ENCODE measurements at regions not wholly inside any gene's neighbourhood (a gene's known extent, or its start where the extent isn't known, plus 50 kb on each side); places are given as distances from the start of the nearest gene placed in this dataset.
"Not testable (repeated sequence)": the region's sequence is repeated elsewhere in the genome, so short reads cannot be mapped to it uniquely, and the experiment has no call there.

DNA sequence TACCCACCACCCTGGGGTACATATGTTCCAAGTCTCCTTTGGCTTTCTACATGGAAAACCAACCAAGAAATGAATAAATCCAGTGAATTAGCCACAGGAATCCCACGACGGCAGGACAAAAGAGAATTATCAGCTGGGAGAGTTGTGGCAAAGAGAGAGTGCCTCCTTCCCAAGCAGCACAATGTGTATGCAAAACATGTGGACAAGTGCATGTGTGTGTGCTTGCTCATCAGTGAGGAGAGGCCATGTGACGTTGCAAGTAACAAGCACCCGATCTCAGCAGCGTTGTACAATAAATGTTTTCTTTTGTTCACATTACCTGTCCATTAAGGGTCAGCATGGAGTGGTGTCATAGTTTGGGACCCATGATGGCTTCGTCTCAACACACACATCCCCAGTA lies 50.0 kb upstream of the EMX2 start:
- no peak for DNase-seq

DNA sequence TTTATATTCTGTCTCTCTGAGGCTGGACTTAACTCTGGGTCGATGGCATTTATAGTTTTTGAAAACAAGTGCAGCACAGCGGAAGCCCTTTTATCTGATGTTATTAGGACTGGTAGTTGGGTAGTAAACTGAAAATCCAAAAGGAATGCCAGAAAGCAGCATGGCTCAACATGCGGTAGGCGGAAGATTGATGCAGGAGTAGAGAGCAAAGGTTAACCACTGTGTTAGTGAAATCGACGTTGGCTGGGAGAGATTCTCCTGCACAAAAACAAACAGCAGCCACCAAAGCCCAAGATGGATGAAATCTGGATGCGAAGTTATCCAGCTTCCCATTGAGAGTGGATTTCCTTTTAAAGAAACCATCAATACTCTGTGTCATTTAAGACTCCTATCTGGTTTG lies 54.5 kb upstream of the EMX2 start:
- no peak for DNase-seq

DNA sequence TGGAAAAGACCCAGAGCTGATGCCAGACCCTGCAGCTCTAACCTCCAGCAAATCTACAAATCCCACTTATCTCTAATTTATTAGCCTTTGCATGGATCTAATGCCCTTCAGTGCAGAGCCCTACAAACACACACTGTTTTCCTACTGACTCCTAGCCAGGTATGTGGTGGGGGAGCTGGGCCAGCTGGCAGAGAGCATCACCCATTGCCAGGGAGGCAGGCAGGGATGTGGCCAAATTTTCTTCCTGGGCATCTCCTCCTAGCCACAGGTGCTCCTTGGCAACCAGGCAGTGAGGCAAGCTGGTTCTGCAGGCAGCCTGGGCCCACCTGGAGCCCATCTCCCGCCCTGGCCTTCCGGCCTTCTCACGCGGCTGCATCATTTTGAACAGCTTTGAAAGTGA lies 55.9 kb upstream of the EMX2 start:
- peak in 2 of 14 donors; percentile 14 to 88 for DNase-seq

- peak in 1 of 14 donors; percentile 52 for DNase-seq
Observed at GRCh38 chr10:117483056-117483590, 59.4 kb upstream of the EMX2 start.

GRCh38 chr10:117481011-117481410 lies 61.5 kb upstream of the EMX2 start:
- DNase-seq: not testable (repeated sequence)

DNA sequence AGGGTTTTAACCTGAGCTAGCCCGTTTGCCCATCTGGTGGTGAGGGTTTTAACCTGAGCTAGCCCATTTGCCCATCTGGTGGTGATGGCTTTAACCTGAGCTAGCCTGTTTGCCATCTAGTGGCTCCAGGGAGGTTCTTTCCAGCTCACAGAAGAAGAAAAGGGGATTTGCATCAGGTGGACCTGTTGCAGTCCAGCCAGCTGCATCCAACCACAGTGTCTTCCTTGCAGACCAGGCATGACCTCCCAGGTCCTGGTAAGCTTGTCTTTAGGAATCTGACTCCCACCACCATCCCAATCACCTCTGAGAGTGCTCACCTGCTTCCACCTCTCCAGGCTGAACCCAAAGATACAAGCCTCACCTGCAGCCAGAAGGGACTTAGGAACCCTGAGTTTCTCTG lies 62.4 kb upstream of the EMX2 start:
- DNase-seq: no peak

- no peak for DNase-seq
Observed at GRCh38 chr10:117477961-117478670, 64.4 kb upstream of the EMX2 start.

- no peak for DNase-seq
Observed at GRCh38 chr10:117477211-117477947, 65.2 kb upstream of the EMX2 start.

DNA sequence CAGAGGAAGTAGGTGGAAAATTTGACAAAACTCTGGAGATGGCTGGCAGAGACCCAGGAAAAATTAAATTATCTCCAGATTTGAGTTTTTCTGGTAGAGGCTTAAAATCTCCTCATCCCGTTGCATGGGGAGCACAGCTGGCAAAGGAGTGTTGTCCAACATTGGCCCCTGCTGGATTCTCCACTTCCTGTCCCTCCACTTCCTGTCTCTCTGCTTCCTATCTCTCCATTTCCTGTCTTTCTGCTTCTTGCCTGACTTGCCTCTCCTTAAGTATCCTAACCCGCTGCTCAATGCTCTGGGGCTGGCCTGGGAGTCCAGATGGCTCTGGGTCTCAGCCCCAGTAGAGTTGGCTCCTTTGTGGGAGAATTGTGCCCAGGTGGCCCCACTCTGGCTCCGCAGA lies 65.8 kb upstream of the EMX2 start:
- DNase-seq: peak in 1 of 14 donors; percentile 13

DNA sequence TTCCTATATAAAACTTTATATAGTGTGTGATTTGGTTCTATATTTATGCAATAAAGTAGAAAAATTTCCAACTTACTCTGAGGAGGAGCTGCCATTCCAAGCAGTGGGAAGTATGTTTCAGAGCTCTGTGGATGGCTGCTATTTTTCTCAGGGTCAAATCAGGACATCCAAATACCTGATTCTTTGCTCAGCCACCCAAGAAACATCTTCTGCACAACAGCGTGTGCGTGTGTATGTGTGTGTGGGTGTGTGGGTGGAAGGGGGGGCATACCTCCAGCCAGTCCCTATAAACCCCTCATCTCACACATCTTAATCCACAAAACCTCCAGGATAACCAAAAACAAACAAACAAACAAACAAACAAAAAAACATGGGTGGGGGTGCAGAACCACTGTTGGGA lies 66.3 kb upstream of the EMX2 start:
- no peak for DNase-seq

- DNase-seq: no peak
Observed at GRCh38 chr10:117472872-117473271, 69.7 kb upstream of the EMX2 start.

DNA sequence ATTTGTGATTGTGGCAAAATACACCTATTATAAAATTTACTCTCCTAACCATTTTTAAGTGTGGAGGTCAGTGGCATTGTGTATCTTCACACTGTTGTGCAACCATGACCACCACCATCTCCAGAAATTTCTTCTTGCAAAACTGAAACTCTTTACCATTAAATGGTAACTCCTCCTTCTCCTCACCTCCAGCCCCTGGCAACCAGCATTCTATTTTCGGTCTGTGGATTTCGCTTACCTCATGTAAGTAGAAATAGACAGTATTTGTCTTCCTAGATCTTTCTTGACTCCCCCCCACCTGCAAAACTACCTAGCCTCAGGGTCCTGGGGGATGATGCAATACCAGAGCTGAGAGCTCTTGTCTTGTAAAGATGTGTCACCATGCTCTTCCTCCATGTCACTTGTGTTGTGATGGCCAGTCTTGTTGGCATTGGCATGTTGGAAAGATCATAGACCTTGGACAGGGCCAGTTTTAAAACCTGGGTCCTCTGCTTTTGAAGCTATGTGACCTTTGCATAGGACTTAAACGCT lies 71.1 kb upstream of the EMX2 start:
- DNase-seq: no peak

DNA sequence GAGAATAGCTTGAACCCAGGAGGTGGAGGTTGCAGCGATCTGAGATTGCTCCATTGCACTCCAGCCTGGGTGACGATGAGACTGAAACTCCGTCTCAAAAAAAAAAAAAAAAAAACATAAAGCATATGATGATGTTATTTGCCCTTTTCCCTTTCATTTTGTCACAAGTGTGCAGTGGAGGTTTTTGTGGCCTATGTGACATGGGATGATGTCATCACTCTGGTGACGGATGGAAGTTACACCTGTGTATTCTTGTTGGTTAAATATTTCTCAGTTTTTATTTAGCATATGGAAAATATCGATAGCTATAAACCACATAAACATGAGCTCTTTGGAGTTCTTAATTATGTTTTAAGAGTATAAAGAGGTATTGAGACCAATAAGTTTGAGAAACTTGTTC lies 71.8 kb upstream of the EMX2 start:
- DNase-seq: no peak

GRCh38 chr10:117468665-117469064 lies 73.9 kb upstream of the EMX2 start:
- no peak for DNase-seq

GRCh38 chr10:117464176-117464575 lies 78.4 kb upstream of the EMX2 start:
- DNase-seq: peak in 1 of 14 donors; percentile 6

DNA sequence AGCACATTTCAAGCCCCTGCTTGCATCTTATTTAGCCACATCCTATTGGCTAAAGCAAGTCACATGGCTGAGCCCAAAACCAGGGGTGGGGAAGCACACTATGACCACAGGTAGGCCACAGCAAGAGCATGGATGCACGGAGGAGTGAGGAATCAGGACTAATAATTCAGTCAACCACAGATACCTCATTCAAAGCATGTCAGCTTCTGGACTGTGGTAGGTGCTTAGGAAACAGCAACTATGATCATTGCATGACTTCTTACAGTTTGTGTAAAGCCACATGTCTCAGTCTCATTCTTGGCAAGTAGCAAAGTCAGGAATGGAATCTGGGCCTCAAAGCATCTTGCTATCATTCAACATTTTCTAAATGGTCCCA lies 79.0 kb upstream of the EMX2 start:
- DNase-seq: no peak

- no peak for DNase-seq
Observed at GRCh38 chr10:117462816-117463544, 79.6 kb upstream of the EMX2 start.

- DNase-seq: no peak
Observed at GRCh38 chr10:117462424-117462792, 80.1 kb upstream of the EMX2 start.

GRCh38 chr10:117461766-117462423 lies 80.7 kb upstream of the EMX2 start:
- DNase-seq: peak in 1 of 14 donors; percentile 12

- no peak for DNase-seq
Observed at GRCh38 chr10:117460846-117461765, 81.4 kb upstream of the EMX2 start.

DNA sequence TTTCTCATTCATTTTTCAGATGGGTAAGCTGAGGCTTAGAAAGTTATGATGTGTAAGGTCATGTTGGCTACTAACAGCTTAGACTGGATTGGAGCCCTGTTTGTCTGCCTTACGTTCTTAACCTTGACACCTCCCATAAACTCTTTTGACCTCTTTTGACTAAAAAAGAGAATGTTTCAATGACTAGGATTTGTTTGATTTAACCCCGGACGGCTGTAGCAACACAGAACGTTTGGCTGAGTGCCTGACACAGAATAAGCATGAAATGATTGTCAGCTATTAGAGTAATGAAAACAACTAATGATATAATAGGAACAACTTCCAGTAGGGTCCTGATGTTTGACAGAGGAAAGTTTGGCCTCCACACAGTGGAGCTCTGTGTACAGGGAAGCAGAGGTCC lies 83.3 kb upstream of the PDZD8 start:
- DNase-seq: no peak
